Cerebellar cortex (tissue), 1 donor: ENCODE measurements at regions not wholly inside any gene's neighbourhood (a gene's known extent, or its start where the extent isn't known, plus 50 kb on each side); places are given as distances from the start of the nearest gene placed in this dataset.
A peak's percentile ranks its signal among the peaks of the same experiment; 100 is the strongest.
"Not testable (repeated sequence)": the region's sequence is repeated elsewhere in the genome, so short reads cannot be mapped to it uniquely, and the experiment has no call there.

Experiments used
- DNase-seq: peaks from one replicate; pipeline ENCODE4 v3.0.0-alpha.2; 2015; ENCODE audit warnings: low spot score

- not testable (repeated sequence) for DNase-seq
Measured at GRCh38 chr2:87574193-87575119, 173.4 kb upstream of the PLGLB2 start.

DNA sequence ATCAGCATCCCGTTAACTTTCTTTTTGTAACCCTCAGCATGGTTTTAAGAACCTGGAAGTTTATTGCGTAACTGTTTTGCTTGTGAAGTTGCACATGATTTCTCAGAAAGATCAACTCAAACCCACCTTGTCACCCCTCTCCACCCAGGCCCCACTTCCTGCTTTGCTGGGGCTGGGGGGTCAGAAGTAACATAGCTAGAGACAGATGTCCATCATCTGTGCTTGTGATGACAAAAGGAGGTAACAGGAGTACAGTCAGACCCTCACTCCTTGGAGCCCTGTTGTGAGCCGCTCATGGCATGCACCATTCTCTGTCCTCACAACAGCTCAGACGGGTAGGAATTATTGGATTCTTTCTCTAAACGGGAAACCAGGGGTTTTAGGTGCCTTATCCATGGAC, 172.7 kb upstream of the PLGLB2 start:
- not testable (repeated sequence) for DNase-seq

DNA sequence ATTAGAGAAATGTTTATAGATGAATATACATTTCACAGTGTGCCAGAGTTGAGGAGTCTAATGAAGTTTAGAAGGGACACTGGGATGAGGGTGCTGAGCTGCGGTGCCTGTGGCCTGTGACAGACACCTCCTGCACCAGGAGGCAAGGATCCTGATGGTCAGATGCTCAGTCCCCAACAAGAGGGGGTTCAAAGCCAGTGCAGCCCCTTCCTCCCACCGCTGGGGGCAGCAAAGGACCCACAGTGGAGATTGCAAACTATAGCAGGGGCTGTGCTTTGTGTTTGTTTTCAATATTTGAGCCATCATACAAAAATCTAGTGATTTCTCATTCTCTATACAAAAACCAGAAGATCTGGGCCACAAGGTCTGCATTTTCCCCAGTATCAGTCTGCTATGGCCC, 170.5 kb upstream of the PLGLB2 start:
- DNase-seq = not testable (repeated sequence)

DNA sequence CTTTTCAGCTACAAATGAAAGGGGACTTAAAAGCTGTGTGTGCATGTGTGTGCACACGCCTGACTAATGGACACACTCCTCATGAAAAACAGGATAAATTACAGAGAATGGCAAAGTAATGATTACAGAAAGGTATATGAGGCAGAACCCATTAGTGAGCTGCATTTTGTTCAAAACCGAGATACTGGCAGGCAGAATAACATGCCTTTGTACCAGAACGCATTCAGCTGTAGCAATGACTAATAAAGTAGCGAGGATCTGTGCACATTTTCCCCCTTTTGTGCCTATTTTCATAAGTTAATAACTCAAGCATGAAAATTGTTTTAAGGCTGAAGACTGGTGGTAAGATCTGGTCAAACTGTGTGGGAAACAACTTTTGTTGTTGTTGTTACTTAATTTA, 165.7 kb upstream of the PLGLB2 start:
- not testable (repeated sequence) for DNase-seq

DNA sequence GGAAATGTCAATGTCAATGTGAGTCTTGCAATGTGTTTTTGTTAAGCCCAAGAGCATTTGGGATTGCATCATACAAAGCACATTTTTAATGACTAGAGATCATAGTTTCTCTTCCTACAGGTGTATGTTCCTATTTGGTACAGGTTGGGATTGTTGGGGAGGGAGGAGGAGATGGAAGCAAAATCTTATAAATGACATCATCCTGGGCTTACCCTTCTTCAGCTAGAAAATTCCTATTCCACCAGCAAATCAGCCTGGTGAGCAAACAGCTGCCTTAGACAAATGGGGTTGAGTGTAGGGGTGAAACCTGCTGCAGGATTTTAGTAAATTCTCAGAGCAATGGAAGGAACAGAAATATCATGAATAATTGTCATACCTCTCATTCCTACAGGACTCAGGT, 165.3 kb upstream of the PLGLB2 start:
- not testable (repeated sequence) for DNase-seq

- DNase-seq = not testable (repeated sequence)
Measured at GRCh38 chr2:87583370-87583769, 164.5 kb upstream of the PLGLB2 start.

GRCh38 chr2:87583803-87584202, 164.1 kb upstream of the PLGLB2 start:
- DNase-seq = not testable (repeated sequence)

- DNase-seq = not testable (repeated sequence)
Measured at GRCh38 chr2:87584268-87584906, 163.5 kb upstream of the PLGLB2 start.

DNA sequence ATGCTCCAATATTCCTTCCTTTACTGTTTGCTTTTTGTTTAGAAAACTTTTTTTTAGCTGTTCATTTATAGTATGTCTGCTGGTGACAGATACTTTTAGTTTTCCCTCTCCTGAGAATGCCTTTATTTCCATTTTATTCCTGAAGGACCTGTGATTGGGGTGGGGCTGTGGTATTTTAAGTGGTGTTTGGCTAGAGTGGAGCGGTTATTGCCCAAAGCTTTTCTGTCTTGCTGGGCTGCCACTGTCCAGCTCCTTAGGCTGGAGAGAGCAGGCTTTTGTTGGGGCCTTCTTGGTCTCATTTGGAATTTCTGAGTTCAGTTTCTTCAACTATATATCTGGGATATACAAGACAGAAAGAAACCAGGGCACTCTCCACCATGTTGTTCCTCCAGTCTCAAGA, 160.0 kb upstream of the PLGLB2 start:
- not testable (repeated sequence) for DNase-seq

DNA sequence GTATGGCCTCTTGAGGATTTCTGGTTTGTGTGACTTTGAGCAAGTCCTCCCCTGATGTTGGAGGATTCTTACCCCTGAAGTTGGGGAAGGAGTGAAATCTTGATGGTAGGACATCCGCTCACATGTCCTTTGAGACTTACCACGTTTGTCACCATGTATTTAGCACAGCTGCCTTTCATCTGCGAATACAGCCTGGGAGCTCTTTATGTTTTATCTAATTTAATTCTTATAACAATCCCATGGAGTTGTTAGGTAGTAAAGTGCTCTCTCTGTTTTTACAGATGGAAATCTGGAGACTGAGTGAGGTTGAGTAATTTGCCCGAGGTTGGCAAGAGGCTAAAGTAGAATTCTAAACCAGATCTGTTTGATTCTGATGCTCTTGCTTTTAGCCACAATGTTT, 154.9 kb upstream of the PLGLB2 start:
- not testable (repeated sequence) for DNase-seq

DNA sequence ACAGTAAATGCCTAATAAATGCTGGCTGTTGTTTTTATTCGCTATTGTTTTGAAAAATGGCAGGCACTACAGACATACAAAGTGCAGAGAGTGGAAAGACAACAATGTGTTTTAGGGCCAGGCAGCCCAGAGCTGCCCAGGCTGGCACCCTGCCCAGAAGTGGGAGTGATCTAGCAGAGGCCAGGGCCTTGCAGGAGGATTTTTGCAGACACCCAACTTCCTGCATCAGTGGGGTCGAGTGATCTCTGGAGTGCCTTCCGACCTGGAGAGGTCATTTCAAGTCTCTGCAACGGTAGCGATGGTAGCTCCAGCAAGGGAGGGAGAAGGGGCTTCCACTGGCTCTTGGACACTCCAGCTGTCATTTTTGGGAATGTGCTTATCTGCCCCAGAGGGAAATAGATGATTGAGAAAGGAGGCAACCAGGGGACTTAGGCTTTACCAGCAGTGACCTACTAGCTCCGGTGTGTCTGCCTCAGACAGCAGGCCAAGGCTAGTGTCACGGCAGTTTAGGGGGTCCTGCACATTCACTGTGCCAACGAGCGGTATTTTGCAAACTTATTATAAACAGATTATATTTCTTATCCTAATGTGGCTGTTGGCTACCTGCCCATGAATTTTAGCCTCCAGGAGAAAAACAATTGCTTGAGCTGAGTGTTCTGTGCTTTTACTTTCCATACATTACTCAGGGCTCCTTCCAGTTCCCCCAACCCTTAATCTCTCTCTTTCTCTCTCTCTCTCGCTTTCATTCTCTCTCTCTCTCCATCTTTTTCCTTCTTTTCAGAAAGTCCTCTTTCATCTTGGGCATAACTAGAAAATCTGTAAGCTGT, 153.9 kb upstream of the PLGLB2 start:
- DNase-seq = not testable (repeated sequence)

GRCh38 chr2:87594611-87594992, 153.3 kb upstream of the PLGLB2 start:
- not testable (repeated sequence) for DNase-seq

GRCh38 chr2:87595017-87595416, 152.9 kb upstream of the PLGLB2 start:
- not testable (repeated sequence) for DNase-seq

- DNase-seq = not testable (repeated sequence)
Measured at GRCh38 chr2:87600961-87601360, 146.9 kb upstream of the PLGLB2 start.

DNA sequence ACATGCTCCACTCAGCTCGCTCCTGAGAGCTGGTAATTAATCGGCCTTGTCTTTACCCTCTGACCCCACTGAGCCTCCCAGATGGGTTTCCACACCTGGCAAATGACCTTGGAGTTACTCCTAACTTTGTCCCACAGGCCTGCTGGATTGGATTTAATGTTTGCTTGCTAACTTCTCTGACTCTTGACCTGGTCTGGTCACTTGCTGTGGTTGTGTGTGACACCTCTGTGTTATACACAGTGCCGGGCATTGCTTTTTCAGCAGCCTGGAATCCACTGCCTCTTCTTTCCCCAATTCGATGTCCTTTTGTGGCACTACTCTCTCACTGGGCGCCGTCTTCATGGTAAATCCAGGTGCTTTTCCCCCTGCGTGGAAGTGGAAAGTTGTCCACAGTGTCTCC, 145.8 kb upstream of the PLGLB2 start:
- DNase-seq = not testable (repeated sequence)

DNA sequence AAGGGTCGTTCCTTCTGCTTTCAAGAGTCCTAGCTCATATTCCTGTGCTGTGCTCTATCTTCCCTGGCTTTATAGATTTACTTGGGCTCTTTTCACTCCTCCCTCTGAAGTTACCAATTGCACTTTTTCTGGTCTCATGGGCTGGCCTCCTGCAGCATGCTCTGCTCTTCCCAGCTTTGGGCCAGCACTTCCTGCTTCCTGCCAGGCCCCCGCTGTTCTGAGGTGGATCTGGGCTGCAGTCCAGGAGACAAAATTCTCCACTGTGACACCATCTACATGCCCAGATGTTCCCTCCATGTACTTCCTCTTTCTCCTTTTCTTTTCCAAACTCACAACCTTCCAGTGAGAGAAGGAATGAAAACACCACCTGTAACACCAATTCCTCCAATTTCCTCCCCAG, 145.2 kb upstream of the PLGLB2 start:
- not testable (repeated sequence) for DNase-seq

DNA sequence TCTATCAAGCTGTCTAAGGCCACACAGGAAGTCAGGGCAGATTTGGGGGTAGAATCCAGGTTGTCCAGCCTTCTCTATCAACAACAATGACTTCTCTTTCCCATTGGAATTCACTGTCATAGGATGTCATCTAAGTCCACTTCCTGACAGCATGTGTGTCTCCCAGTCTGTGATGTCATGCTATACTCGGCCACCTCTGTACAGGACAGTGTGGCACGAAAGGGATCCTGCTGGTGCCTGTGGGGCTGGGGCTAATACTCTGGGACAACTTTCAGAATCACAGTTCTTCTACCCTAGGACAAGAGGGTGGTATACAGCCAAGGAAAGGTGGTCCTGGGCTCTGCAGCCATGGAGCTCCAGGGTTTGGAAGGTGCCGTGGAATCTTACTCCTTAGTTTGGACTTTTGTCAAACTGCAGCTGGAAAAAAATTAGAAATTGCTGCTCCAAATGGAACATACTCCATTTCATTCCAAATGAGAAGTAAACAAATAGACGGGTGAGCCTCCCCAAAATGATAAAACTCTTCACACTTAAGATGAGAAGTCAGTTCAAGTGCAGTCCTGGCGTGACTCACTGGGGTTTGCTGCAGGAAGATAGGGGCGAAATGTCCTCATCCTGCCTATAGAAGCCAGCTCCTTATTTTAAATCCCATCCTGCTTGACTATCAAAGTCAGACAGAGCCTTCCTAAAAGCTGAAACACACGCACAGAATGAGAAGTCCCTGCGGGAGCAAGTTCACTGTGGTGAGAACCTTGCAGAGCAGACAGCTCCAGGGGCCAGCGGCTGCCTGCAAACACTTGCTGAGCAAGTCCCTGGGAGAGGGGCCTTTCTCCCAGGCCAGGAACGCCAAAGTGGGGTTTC, 144.2 kb upstream of the PLGLB2 start:
- not testable (repeated sequence) for DNase-seq

DNA sequence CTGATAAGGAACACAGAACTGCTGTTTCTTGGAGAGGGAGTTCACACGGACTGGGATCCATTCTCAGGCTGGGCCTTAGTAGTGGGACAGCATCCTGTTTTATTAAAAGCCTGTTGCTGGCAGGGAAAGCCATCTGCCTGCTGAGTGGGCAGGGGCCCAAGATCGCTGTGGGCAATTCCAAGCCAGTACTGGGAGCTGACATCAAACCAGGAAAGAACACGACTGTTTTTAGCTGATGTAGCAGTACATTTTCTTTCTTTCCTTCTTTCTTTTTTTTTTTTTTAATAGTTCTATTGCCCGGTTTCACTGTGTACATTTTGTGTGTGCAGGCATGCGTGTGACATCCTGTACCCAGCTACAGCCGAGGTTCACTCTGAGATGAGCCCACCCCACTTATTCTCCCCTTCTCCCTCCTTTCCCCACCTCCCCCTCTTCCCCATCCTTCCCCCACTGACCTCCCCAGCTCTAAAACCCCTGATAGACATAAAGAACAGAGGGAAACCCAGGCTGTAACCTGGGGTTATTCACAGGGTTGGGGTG, 143.5 kb upstream of the PLGLB2 start:
- peak; percentile 11 for DNase-seq

DNA sequence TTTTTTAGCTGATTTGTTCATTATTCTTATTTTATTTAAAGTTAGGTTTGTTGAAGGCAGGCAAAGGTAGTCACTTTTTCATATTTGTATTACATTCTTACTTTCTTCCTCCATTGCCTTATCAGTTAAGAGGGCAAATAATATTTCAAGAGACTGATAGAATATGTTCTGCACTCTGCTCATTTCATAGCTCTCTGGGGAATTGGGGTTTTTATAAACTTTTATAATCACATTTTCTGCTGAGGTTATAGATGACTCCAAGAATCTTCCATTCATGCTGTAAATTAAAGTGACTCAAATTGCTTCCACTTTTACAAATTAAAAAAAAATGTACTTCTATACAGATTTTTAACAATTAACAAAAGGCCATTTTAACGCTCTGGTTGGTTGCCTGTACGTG, 142.9 kb upstream of the PLGLB2 start:
- DNase-seq = not testable (repeated sequence)

DNA sequence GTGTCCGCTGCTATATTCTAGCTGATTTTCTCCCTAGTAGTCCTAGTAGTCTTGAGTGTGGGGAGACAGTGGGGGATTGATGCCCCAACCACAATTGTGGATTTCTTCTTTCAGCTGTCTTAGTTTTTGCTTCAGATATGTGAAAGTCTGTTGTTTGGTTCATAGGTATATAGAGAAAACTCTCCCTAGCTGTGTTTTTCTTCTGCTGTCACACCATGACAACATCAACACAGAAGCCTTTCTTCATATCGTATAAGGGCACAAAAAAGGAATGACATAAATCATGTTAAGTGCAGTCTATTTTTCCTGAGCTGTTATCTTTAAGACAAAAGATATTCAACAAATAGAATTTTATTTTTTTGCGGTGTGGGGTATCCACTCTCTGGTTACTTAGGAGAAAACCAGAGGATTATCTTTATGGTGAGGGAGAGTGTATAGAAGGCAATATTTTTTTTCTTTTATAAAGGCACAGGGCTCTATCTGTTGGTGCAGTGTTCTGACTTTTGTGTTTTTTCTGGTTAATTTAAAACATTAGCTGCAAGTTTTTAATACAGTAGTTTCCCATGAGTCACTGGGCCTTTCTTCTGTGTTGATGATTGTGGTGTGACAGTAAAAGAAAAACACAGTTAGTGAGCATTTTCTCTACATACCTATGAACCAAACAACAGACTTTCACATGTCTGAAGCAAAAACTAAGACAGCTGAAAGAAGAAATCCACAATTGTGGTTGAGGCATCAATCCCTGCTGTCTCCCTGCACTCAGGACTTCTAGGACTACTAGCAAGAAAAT, 139.3 kb upstream of the PLGLB2 start:
- not testable (repeated sequence) for DNase-seq
